GM06990 (cell line): ENCODE measurements at regions not wholly inside any gene's neighbourhood (a gene's known extent, or its start where the extent isn't known, plus 50 kb on each side); places are given as distances from the start of the nearest gene placed in this dataset.

ENCODE experiments used
- DNase-seq: peaks from one replicate; pipeline ENCODE4 v3.0.0-alpha.2; 2011; ENCODE audit not compliant: insufficient read length; ENCODE audit errors: extremely low read depth
- H3K27me3 ChIP-seq: replicated peaks from 2 replicates; pipeline ENCODE4 v1.6.0; 2011; ENCODE audit warnings: low read length; ENCODE audit not compliant: control insufficient read depth, insufficient read depth
- H3K36me3 ChIP-seq: 2 replicates; pipeline ENCODE4 v1.5.1; 2011; ENCODE audit warnings: low read length; ENCODE audit not compliant: control insufficient read depth, insufficient read depth
- H3K4me3 ChIP-seq: replicated peaks from 2 replicates; pipeline ENCODE4 v1.5.1; 2011; ENCODE audit warnings: low read depth, mild to moderate bottlenecking, control low read depth, low read length
- CTCF ChIP-seq: IDR thresholded peaks from 2 replicates; pipeline ENCODE4 v1.5.1; 2011; ENCODE audit warnings: low read length, control low read depth, mild to moderate bottlenecking, inconsistent platforms; ENCODE audit not compliant: insufficient read depth, poor library complexity, severe bottlenecking

- Histone ChIP-seq H3K27me3 (no peaks in the 10 kb centered on the region), H3K4me3 (no peak overlapping the region), H3K36me3 (no peaks in the 10 kb centered on the region)
- no peak for DNase-seq
- no peak for TF ChIP-seq CTCF
Measured at GRCh38 chr11:109247071-109247470, 174.9 kb upstream of the C11orf87 start.

- no peaks in the 10 kb centered on the region for H3K36me3 ChIP-seq
- no peak for DNase-seq
- no peaks in the 10 kb centered on the region for H3K27me3 ChIP-seq
- no peak for TF ChIP-seq CTCF
- no peak overlapping the region for H3K4me3 ChIP-seq
Measured at GRCh38 chr11:109249597-109249996, 172.4 kb upstream of the C11orf87 start.

- H3K27me3 ChIP-seq = no peaks in the 10 kb centered on the region
- H3K4me3 ChIP-seq = no peak overlapping the region
- no peak for DNase-seq
- no peaks in the 10 kb centered on the region for H3K36me3 ChIP-seq
- TF ChIP-seq CTCF = no peak
Measured at GRCh38 chr11:109251230-109251629, 170.8 kb upstream of the C11orf87 start.

GRCh38 chr11:109264128-109264527 lies 157.9 kb upstream of the C11orf87 start:
- H3K36me3 ChIP-seq = no peaks in the 10 kb centered on the region
- H3K27me3 ChIP-seq = no peaks in the 10 kb centered on the region; the same call in 1 of the 2 replicates
- no peak for TF ChIP-seq CTCF
- no peak for DNase-seq
- no peak overlapping the region for H3K4me3 ChIP-seq

GRCh38 chr11:109267293-109268095 lies 154.5 kb upstream of the C11orf87 start:
- Histone ChIP-seq H3K36me3 (no peaks in the 10 kb centered on the region), H3K27me3 (no peaks in the 10 kb centered on the region; the same call in 1 of the 2 replicates), H3K4me3 (no peak overlapping the region)
- no peak for DNase-seq
- TF ChIP-seq CTCF = no peak
